IPS DF 4.7 (cell line): ENCODE measurements at regions not wholly inside any gene's neighbourhood (a gene's known extent, or its start where the extent isn't known, plus 50 kb on each side); places are given as distances from the start of the nearest gene placed in this dataset.
A peak's percentile ranks its signal among the peaks of the same experiment; 100 is the strongest.
"Not testable (repeated sequence)": the region's sequence is repeated elsewhere in the genome, so short reads cannot be mapped to it uniquely, and the experiment has no call there.

Experiments
- DNase-seq: peaks from one replicate; pipeline ENCODE4 v3.0.0-alpha.2; 2013; ENCODE audit warnings: low spot score; ENCODE audit errors: extremely low read depth

- no peak for DNase-seq
These were observed 91.5 kb upstream of the MAP9 start for GRCh38 chr4:155468282-155468681.

GRCh38 chr4:155450676-155451075 lies 73.9 kb upstream of the MAP9 start:
- DNase-seq = no peak

- DNase-seq = no peak
These were observed 68.5 kb upstream of the MAP9 start for GRCh38 chr4:155445306-155445705.

GRCh38 chr4:155444721-155445120 lies 68.0 kb upstream of the MAP9 start:
- no peak for DNase-seq

- peak; percentile 44 for DNase-seq
These were observed 65.7 kb upstream of the MAP9 start for GRCh38 chr4:155442267-155443105.

GRCh38 chr4:155441475-155441874 lies 64.7 kb upstream of the MAP9 start:
- DNase-seq = no peak

- DNase-seq = not testable (repeated sequence)
These were observed 63.0 kb upstream of the MAP9 start for GRCh38 chr4:155439760-155440159.

- no peak for DNase-seq
These were observed 58.1 kb upstream of the MAP9 start for GRCh38 chr4:155434904-155435303.

- no peak for DNase-seq
These were observed 57.6 kb upstream of the MAP9 start for GRCh38 chr4:155434366-155434765.

GRCh38 chr4:155433636-155434360 lies 57.0 kb upstream of the MAP9 start:
- DNase-seq = no peak

GRCh38 chr4:155430895-155431795 lies 54.4 kb upstream of the MAP9 start:
- DNase-seq = no peak

GRCh38 chr4:155428128-155428527 lies 51.4 kb upstream of the MAP9 start:
- no peak for DNase-seq

- peak; percentile 36 for DNase-seq
These were observed 50.2 kb upstream of the MAP9 start for GRCh38 chr4:155426953-155427352.
